BE2C (cell line): ENCODE measurements at regions not wholly inside any gene's neighbourhood (a gene's known extent, or its start where the extent isn't known, plus 50 kb on each side); places are given as distances from the start of the nearest gene placed in this dataset.

Experiments used
- DNase-seq: peaks from one replicate; pipeline ENCODE4 v3.0.0-alpha.2; 2020
- H3K27me3 ChIP-seq: fragments of 250-450 bp; sonication (Bioruptor Pico); 2 replicates; pipeline ENCODE4 v1.5.1; 2020; ENCODE audit warnings: mild to moderate bottlenecking
- H3K36me3 ChIP-seq: fragments of 250-450 bp; sonication (Bioruptor Pico); 2 replicates; pipeline ENCODE4 v1.5.1; 2020; ENCODE audit warnings: mild to moderate bottlenecking
- H3K4me1 ChIP-seq: fragments of 250-450 bp; sonication (Bioruptor Pico); 2 replicates; pipeline ENCODE4 v1.5.1; 2020
- H3K4me3 ChIP-seq: 2 replicates; pipeline ENCODE4 v1.5.1; 2011; ENCODE audit warnings: low read depth, low read length
- H3K9me3 ChIP-seq: fragments of 250-450 bp; sonication (Bioruptor Pico); 2 replicates; pipeline ENCODE4 v1.5.1; 2020
- CTCF ChIP-seq: IDR thresholded peaks from 2 replicates; pipeline ENCODE4 v1.5.1; 2012; ENCODE audit warnings: mild to moderate bottlenecking, low read depth, low read length

DNA sequence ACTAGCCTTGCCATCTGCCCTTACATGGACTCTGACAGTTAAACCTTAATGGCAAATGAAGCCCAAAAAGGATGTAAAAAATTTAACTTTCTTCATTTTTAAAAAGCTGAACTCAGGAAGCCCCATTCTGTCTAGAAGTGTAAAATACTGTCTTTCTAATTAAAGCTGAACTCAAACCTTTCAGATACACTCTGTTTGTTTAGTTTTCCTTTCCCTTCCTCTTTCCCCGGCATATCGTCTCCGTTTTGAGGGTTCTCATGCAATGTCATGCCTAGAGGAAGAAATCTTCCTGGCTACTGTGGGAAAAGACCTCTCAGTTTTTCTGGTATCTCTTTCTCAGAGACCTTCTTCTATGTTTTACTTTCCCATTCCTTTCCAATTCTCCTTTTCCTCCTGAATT lies 841.5 kb downstream of the DTWD2 start:
- Histone ChIP-seq H3K4me3 (no peak overlapping the region), H3K4me1 (no peaks in the 10 kb centered on the region), H3K9me3 (no peaks in the 10 kb centered on the region), H3K27me3 (no peaks in the 10 kb centered on the region), H3K36me3 (no peaks in the 10 kb centered on the region)
- TF ChIP-seq CTCF: no peak
- no peak for DNase-seq

GRCh38 chr5:118144540-118144939 lies 843.8 kb downstream of the DTWD2 start:
- no peak for TF ChIP-seq CTCF
- H3K27me3 ChIP-seq: no peaks in the 10 kb centered on the region
- no peaks in the 10 kb centered on the region for H3K4me1 ChIP-seq
- no peaks in the 10 kb centered on the region for H3K9me3 ChIP-seq
- H3K36me3 ChIP-seq: no peaks in the 10 kb centered on the region
- no peak for DNase-seq
- H3K4me3 ChIP-seq: no peak overlapping the region

- Histone ChIP-seq H3K4me3 (no peak overlapping the region), H3K9me3 (no peaks in the 10 kb centered on the region), H3K36me3 (no peaks in the 10 kb centered on the region), H3K27me3 (no peaks in the 10 kb centered on the region), H3K4me1 (no peaks in the 10 kb centered on the region)
- DNase-seq: no peak
- TF ChIP-seq CTCF: no peak
These were observed 849.0 kb downstream of the DTWD2 start for GRCh38 chr5:118139361-118139760.

DNA sequence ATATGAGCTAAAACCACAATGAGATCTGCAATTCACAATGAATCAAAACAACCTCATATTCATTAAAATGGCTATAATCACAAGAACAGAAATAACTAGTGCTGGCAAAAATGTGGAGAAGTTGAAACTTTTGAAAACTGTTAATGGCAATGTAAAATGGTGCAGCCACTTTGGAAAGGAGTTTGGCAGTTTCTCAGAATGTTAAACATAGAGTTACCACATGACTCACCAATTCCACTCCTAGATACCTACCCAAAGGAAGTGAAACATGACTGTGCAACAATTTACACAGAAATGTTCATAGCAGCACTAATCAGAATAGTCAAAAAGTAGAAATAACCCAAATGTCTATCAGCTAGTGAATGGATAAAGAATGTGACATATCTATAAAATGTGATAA lies 862.2 kb downstream of the DTWD2 start:
- H3K4me1 ChIP-seq: peaks cover 8% of the 10 kb centered on the region; the same call in 1 of the 2 replicates
- no peaks in the 10 kb centered on the region for H3K36me3 ChIP-seq
- no peak for DNase-seq
- TF ChIP-seq CTCF: no peak
- H3K9me3 ChIP-seq: no peaks in the 10 kb centered on the region
- no peak overlapping the region for H3K4me3 ChIP-seq
- no peaks in the 10 kb centered on the region for H3K27me3 ChIP-seq

- no peaks in the 10 kb centered on the region for H3K27me3 ChIP-seq
- TF ChIP-seq CTCF: no peak
- no peak overlapping the region for H3K4me3 ChIP-seq
- no peak for DNase-seq
- H3K4me1 ChIP-seq: peaks cover 7% of the 10 kb centered on the region; the same call in 1 of the 2 replicates
- no peaks in the 10 kb centered on the region for H3K9me3 ChIP-seq
- H3K36me3 ChIP-seq: no peaks in the 10 kb centered on the region
These were observed 862.7 kb downstream of the DTWD2 start for GRCh38 chr5:118125687-118126086.

GRCh38 chr5:118121258-118121657 lies 867.1 kb downstream of the DTWD2 start:
- no peak overlapping the region for H3K4me3 ChIP-seq
- no peaks in the 10 kb centered on the region for H3K27me3 ChIP-seq
- H3K36me3 ChIP-seq: no peaks in the 10 kb centered on the region
- DNase-seq: no peak
- no peak for TF ChIP-seq CTCF
- no peaks in the 10 kb centered on the region for H3K4me1 ChIP-seq
- no peaks in the 10 kb centered on the region for H3K9me3 ChIP-seq
